ENCODE measurements at regions not wholly inside any gene's neighbourhood (a gene's known extent, or its start where the extent isn't known, plus 50 kb on each side); places are given as distances from the start of the nearest gene placed in this dataset.

- TF ChIP-seq CTCF (IDR thresholded peaks at IDR 0.05; ENCODE audit: low read length): no peak
- no peak for TF ChIP-seq EZH2phosphoT487 (IDR thresholded peaks at IDR 0.05; ENCODE audit: low read length)
Measured at GRCh38 chr1:239250353-239251035, 135.9 kb upstream of the CHRM3 start.

Measured in MM.1S (cell line).